Fibroblast of skin of left biceps (primary cell): ENCODE measurements at regions not wholly inside any gene's neighbourhood (a gene's known extent, or its start where the extent isn't known, plus 50 kb on each side); places are given as distances from the start of the nearest gene placed in this dataset.

Source experiments
- DNase-seq, 2 experiments: peaks; one replicate each; pipeline ENCODE4 v3.0.0-alpha.2; 2013; ENCODE audit warnings: low read depth in 2 of 2

DNA sequence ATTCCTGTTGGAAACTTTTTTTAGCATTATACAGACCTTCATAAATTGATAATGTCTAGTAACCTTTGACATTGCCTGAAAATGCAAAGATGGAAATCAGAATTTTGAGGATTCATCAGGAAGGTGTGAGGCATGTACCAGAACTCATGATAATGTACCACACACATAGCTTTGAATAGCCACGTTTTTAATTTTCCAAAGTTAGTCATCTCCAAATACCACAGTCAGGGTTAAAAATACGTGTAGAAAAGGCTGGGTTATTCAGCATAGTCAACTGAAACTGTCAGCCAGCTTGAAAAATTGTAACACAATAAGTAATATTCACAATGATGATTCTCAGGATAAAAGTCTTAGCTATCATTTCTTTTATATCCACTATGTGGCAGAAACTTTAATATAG, 102.0 kb upstream of the THRB start:
- DNase-seq, result no peak

DNA sequence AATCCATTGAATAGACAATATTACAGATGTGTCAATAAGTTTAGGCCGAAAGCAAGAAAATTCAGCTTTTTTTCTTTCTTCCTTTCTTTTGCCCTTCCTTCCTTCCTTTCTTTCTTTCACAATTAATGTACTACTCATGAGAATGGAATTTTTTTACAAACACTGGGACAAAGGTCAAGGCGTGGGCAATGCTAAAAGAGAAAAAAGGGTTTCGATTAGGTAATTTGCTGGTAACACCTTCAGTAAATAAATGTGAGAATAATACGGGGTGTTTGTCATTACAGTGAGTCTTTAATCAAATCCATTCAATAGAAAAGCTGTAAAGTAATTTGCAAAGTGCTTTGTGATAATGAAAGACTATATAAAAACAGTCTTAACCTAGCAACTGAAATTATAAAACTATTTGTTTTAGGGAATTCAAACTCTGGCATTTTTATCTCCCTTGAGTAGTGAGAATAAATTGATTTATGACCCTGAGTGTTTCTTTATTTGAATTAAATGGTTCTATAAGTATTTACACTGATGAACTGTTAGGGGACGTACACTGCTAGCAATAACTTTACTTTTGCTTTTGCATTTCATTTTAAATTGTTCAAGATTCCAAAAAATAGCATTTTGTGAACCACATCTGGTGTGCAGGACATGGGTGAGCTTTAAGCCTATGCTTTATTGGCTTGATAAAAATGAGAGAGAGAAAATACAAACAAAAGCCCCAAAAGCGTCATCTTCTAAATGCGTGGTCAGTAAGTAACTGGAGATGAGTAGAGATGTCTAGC, 104.2 kb upstream of the THRB start:
- no peak for DNase-seq

DNA sequence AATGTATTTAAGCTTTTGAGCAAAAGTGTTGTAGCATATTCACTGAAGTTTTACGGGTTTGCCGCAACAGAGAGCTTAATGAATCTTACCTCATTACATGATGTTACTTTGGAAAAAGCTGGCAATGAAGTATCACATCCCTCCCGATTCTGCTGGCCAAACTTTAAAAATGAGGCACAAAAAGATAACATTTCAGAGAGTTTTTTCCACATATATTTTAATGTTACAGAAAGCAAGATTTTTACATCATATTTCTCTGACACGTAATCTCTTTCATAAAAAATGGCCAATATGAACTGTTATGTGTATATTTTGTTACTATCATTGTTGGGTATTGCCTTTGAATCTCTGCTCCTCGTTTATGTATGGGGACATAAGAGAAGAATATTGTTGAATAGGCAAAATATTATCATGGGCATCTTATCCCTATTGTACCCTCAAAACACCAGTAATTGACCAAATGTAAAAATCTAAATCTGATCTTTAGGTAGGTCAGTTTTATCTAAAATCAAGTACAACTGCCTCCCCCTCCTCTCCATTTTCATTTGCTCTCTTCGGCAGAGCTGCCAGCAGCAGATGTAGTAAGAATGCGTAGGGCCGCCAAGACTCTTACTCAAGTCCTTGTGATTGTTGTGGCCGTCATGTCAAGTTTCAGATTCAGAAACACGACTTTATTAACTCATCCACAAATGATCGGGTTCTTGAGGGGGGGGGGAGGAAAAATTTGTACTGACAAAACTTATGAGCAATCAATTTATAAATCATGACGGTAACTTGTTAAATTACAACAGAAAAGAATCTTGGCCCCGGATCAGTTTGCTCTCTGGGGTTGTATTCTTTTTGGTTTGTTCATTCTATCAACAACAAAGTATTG, 106.7 kb upstream of the THRB start:
- no peak for DNase-seq

DNA sequence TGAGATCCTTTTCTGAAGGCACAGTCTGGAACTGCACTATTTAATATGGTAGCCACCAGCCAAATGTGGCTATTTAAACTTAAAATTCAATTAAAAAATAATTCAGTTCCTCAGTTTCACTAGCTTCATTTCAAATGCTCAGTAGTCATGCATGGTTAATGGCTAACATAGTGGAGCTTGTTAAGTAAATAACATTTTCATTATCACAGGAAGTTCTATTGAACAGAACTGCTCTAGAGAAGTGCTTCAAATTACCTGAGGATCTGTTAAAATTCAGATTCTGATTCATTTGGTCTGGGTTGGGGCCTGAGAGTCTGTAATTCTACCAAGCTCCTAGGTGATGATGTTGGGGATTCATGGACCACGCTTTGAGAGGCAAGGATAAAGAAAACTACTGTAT, 109.6 kb upstream of the THRB start:
- DNase-seq, result no peak

DNA sequence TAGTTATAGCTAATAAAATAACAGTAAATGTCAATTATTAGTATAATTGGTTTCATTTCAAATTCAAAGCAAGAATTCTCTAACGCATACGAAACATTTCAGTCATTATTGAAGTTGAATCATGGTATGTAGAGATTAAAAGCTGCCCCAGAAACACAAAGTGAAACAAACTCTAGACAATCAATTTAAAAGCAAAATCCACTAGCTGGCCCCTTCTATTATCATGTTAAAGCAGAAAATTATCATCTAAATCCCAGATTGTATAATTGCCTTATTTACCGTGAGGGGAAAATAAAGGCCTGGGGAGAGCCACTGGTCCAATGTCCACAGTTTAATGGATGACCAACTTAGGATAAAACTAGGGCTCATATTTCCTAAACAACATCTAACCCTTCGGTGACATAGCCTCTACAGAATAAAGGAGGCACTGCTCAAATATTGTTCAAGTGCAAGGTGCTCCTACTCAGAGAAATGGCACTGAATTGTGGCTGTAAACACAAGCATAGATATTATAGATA, 110.9 kb upstream of the THRB start:
- no peak for DNase-seq

DNA sequence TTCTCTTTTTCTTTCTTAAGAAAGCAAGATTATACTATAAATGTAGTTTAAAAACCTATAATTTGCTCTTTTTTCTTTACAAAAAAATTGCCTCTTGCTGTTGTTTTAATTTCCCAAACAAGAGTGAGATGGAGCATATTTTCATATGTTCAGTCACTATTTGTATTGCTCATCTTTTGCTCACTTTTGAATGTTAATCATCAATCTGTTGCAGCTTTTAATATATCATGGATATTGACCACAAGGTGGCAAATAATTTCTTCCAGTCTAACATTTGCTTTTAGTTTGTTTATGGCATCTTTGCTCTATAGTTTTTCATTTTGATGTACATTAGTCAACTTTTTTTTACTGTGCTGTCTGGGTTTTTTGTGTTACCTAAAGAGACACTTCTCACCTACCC, 112.6 kb upstream of the THRB start:
- DNase-seq, result no peak

DNA sequence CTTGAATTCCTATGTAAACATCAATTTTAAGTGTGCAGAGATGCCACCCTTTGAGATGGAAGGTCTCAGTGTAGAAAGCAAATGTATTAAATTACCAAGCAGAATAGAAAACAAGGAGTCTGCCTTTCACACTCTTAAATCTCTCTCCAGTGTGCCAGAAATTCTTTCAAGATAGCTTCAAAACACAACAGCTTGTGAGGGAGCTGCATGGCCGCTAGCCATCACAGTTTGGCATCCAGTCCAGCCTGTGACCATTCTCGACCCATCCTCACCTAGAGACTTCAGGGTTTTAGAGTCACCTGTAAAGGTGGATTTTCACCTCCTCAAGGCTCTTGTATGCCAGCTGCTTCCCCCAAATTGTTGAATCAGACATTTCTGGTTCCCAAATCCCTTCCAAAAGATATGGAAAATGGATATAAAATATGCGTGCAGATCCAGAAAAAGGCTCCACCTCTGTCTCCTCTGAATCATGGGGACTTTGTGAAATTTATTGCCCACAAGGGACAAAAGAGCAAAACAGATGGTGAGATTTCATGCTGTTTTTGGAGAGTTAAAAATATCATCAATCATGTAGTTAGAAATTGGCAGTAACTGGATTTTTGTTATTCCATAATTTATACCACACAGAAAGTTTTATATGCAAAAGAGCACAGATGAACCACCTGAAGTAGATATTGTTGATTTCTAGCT, 114.2 kb upstream of the THRB start:
- peak; percentile 33 to 39 for DNase-seq

DNA sequence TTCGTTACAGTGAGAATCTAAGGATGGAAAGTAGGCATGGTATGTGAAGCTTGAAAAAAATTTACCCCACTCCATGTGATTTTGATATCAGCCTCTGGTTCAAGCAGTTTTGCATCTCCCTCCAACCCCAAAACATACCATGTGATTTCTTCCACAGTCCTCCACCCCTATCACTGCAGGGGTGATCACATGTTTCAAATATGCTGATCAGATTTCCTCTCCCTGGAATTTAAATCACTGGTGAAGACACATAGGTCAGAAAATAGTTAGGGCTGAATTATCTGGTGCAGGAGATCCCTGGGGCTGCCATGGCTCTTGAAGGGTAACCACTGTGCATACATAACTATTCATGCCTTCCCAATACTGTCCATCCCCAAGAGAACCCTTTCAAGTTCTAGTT, 119.7 kb upstream of the THRB start:
- no peak for DNase-seq

DNA sequence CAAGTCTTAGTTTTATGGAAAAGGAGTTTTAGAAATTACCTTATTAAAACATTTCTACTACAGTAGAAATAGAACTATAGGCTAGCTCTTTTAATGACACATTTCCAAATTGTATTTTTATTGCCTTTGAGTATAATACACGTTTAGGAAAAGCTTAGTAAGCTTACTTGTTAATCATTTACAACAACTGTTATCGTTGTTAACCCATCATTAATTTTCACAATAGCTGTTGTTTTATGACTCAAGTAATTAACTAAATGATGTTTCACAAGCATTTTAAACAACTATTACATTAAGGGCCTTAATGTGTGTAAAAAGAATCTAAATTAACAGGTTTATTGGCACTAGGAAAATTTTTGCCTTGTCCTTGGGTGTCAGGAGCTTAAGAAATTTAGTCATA, 120.5 kb upstream of the THRB start:
- DNase-seq, result no peak

DNA sequence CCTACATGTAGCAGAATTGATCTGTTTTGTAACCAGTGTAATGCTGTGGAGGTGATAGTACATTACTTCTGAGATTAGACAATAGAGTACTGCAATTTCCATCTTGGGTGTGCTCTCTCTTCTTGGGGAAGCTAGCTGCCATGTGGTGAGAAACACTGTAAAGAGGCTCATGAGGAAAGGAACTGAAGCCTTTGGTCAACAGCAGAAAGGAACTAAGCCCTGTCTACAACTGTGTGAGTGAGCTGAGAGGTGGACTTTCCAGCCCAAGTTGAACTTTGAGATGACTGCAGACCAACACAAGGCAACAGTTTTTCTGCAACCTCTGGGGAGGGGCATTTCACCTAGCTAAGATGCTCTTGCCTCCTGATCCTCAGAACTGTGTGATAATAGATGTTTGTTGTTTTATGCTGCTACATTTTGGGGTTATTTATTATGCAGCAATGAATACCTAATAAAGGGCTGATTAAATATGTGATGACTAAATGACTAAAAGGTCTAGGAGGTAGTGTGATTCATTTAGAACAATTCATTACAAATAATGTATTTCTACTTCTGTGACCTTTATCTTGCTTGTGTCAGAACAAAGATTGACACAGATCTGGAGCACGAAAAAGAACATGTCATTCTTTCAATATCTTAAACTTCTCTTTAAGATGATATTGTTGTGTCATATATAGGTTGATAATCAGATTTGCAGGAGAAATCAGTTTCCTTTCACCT, 121.6 kb upstream of the THRB start:
- no peak for DNase-seq

DNA sequence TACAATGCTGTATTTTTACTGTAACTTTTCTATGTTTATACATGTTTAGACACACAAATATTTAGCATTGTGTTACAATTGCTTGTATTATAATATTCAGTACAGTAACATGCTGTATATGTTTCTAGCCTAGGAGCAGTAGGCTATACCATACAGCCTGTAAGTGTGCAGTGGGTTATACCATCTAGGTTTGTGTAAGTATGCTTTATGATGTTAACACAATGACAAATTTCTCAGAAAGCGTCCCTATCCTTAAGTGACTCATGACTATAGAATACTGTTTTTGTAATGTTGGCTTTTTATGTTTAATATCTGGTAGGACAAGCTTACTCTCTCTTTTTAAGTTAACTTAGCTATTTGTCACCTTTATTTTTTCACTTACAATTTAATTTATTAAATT, 127.5 kb upstream of the THRB start:
- no peak for DNase-seq

DNA sequence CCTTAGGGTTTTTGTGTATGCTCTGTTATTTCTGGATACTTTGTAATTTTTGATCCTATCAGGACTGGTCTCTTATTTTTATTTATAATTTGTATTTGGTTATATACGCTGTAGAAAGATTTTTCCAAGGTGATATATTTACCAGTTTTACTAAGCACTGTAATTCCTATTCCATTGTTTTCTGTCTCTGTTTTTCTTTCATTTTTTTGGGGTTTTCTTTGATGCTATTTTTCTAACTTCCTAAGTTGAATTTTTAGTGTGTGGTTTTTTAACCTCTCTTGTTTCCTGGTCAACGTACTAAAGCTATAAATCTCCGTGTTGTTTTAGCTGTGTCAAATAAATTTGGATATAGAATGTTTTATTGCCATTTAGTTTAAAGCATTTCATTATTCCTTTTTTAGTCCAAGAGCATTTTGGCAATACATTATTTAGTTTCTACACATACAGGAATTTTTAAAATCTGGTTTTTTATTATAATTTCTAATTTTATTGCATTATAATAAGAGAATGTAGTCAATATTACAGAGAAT, 128.1 kb upstream of the THRB start:
- no peak for DNase-seq

DNA sequence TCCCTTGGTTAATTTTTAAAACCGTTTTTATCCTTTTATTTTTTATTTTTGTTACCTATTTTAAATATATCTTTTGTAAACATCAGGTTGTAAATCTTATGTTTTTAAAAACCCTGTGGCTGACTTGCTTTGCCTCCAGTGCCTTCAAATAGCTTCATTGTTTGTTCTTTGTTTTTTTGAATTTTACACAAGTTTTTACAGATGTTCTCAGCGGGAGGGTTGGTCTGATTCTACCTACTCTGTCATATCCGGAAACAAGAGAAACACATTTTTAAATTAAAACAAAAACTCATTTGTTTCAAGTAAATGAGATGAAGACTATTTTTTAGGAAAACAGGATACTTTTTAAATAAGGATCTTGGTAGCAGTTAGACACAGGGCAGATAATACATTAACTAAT, 129.0 kb upstream of the THRB start:
- DNase-seq, result no peak

DNA sequence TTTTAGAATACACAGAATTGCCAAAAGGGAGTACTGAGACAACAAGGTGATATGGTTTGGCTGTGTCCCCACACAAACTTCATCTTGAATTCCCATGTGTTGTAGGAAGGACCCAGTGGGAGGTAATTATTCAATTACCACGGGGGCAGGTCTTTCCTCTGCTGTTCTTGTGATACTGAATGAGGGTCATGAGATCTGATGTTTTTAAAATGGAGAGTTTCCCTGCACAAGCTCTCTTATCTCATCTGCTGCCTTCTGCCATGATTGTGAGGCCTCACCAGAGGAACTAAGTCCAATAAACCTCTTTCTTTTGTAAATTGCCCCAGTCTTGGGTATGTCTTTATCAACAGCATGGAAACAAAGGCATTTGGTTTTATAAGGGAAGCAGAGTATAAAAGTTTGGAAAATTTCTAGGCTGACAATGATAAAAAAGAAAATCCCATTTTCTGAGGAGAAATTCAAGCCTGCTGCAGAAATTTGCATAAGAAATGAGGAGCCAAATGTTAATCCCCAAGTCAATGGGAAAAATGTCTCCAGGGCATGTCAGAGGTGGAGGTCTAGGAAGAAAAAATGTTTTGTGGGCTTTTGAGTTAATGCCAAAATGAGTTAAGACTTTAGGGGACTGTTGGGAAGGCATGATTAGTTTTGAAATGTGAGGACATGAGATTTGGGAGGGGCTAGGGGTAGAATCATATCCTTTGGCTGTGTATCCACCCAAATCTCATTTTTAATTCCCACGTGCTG, 130.5 kb upstream of the THRB start:
- no peak for DNase-seq

DNA sequence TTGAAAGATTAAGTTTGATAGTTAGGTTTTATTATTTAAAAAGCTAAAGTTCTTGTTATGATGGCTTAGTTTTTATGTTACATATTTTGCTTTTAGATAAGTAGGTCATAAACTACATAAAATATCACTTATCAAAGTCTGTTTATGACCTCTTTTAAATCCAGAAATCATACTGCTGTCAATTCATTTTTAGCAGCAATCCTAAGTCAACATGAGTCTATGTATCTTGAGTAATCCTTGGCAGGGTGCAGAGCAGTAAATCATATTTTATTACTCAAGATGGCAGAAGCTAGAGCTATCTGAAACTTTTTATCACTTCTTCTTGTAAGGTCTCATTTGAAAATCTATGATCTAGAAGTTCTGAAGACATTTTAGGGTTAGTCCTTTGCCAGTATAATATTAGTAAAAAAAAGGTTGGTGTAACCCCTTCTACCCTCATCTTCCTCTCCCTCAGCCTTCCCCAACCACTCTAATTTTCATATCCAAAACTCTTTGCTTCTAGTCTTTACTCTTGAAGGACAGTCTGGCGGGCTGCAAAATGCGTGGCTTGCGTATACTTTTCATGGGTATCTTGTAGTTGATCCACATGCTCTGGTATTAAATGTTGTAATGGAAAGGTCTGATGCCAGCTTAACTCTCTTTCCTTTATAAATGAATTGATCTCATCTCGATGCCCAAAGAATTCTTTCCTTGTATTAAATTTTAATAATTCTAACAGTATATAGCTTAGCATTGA, 134.0 kb upstream of the THRB start:
- no peak for DNase-seq

DNA sequence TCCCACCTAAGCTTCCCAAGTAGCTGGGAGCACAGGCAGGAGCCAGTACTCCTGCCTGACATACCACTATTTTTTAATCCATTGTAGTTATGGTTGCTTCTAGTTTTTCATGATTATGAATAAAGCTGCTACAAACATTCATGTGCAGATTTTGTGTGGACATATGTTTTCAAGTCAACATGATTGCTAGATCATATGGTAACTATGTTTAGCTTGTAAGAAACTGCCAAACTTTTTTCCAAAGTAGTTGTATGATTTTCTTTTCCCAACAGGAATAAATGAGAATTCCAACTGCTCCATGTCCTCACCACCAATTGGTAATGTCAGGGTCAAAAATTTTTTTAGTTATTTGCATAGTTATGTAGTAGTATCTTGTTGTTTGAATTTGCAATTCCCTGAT, 136.8 kb upstream of the THRB start:
- DNase-seq, result no peak

DNA sequence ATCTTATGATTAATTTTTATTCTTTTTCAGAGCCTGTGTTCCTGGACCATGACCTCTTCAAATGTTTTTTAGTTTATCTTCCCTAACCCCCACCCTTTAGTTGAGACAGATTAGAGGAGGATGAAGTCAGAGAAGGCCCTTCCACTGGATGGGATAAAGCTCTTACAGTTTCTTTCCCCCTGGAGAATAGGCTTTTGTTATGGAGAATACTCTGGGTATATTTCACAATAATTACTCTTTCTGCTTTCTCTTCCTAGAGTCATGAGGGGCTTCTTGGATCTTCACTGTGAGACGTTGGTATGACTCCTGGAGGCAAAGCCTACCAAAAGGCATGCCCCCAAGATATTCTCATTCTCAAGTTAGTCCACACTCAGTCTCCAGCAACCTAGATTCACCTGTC, 144.4 kb upstream of the THRB start:
- no peak for DNase-seq

DNA sequence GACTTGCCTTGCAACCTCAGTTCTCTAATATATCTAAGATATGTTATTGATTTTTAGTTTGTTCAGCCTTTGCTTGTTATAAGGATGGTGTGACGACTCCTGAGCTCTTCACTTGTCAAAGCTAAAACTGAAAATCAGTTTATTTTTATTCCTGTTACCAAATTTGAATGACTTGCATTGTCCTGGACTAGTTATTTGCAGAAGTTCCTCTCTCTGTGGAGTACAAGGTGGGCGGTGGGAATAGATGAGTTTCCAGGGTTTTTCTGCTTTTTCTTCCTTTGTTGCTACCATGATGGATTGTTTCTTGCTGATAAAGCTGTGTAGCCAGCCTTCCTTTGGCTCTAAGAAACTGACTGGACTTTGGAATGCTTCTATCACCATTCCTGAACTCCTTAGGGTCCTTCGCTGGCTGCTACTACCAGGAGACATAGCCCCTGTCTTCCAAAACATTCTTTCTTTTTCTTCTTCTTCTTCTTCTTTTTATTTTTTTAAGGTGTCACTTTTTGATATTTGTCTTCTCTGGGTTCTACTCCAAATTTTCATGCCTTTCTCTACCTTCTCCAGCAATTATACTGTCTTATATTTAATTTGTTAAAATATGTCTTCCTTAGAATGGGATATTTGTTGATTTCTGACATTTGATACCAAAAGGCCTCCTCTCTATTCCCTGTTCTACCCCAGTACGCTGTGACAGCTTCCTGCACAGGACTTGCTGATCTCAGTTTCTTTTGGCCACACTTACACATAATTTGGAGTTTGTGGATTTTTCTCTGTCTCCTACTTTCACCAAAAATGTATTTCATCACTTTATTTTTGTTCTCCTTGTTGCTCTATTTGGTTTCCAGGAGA, 145.1 kb upstream of the THRB start:
- DNase-seq, result no peak

DNA sequence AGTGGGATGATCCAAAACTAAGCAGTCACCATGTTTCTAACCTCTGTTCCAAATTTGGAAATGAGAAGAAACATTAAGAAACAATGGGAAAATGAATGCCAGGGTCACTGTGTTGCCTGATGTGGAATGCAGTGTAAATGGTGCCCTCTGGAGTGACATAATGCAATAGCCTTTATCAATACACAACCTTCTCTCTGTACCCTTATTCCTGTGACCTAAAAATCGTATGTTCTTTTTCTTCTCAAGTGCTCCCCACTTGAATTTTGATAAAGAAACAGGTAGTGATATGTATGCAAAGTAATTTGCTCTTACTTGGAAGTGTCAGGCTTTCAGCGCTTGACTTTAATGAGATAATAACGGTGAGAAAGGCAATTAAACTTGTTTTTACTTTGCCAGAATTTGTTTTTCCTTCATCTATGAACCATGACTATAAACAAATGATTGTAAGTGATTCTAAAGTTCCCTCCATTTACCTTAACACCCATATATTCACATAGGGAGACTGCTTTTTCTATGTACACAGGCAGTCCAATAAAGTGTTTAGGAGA, 145.8 kb upstream of the THRB start:
- DNase-seq, result peak; percentile 16 to 18
